ENCODE measurements at regions not wholly inside any gene's neighbourhood (a gene's known extent, or its start where the extent isn't known, plus 50 kb on each side); places are given as distances from the start of the nearest gene placed in this dataset.

- H3K4me3 ChIP-seq (ENCODE audit: low read length) = no peak overlapping the region
- TF ChIP-seq CTCF (IDR thresholded peaks at IDR 0.05; ENCODE audit: insufficient read depth, low read depth, low read length, missing control alignments) = no peak
- DNase-seq (ENCODE audit: low read depth) = peak; percentile 60
Measured at GRCh38 chr1:208921259-208921658, 662.3 kb upstream of the CAMK1G start.

GRCh38 chr1:208923456-208923855, 660.1 kb upstream of the CAMK1G start:
- H3K4me3 ChIP-seq (ENCODE audit: low read length) = no peak overlapping the region
- TF ChIP-seq CTCF (IDR thresholded peaks at IDR 0.05; ENCODE audit: insufficient read depth, low read depth, low read length, missing control alignments) = no peak
- no peak for DNase-seq (ENCODE audit: low read depth)

- no peak overlapping the region for H3K4me3 ChIP-seq (ENCODE audit: low read length)
- no peak for TF ChIP-seq CTCF (IDR thresholded peaks at IDR 0.05; ENCODE audit: insufficient read depth, low read depth, low read length, missing control alignments)
Measured at GRCh38 chr1:208923946-208924720, 659.4 kb upstream of the CAMK1G start.

GRCh38 chr1:208924928-208925327, 658.6 kb upstream of the CAMK1G start:
- DNase-seq (ENCODE audit: low read depth) = no peak
- TF ChIP-seq CTCF (IDR thresholded peaks at IDR 0.05; ENCODE audit: insufficient read depth, low read depth, low read length, missing control alignments) = no peak

More at GRCh38 chr1:208923946-208924720, 659.4 kb upstream of the CAMK1G start:
- no peak for DNase-seq (ENCODE audit: low read depth)

GRCh38 chr1:208928349-208929010, 655.0 kb upstream of the CAMK1G start:
- no peak for TF ChIP-seq CTCF (IDR thresholded peaks at IDR 0.05; ENCODE audit: insufficient read depth, low read depth, low read length, missing control alignments)
- no peak for DNase-seq (ENCODE audit: low read depth)
- no peak overlapping the region for H3K4me3 ChIP-seq (ENCODE audit: low read length)

More at GRCh38 chr1:208924928-208925327, 658.6 kb upstream of the CAMK1G start:
- no peak overlapping the region for H3K4me3 ChIP-seq (ENCODE audit: low read length)

- no peak for TF ChIP-seq CTCF (IDR thresholded peaks at IDR 0.05; ENCODE audit: insufficient read depth, low read depth, low read length, missing control alignments)
- peak; percentile 82 for DNase-seq (ENCODE audit: low read depth)
- no peak overlapping the region for H3K4me3 ChIP-seq (ENCODE audit: low read length)
Measured at GRCh38 chr1:208929575-208929974, 653.9 kb upstream of the CAMK1G start.
